Sigmoid colon (tissue), 6 donors: ENCODE measurements at regions not wholly inside any gene's neighbourhood (a gene's known extent, or its start where the extent isn't known, plus 50 kb on each side); places are given as distances from the start of the nearest gene placed in this dataset.

Experiments used
- DNase-seq: peaks from one replicate; pipeline ENCODE4 v3.0.0-alpha.2; 2019
- H3K27ac ChIP-seq, 4 donors: fragments of 200-600 bp; sonication (generic); one replicate each; pipeline ENCODE4 v1.5.1; 2016 to 2019; ENCODE audit warnings: mild to moderate bottlenecking in 1 of 4
- H3K27me3 ChIP-seq, 3 donors: fragments of 200-600 bp; sonication (generic); one replicate each; pipeline ENCODE4 v1.5.1; 2019; ENCODE audit warnings: mild to moderate bottlenecking in 1 of 3
- H3K36me3 ChIP-seq, 4 donors: fragments of 200-600 bp; sonication (generic); one replicate each; pipeline ENCODE4 v1.5.1; 2016 to 2019
- H3K4me1 ChIP-seq, 4 donors: fragments of 200-600 bp; sonication (generic); one replicate each; pipeline ENCODE4 v1.5.1; 2017 to 2019
- H3K4me3 ChIP-seq, 4 donors: fragments of 200-600 bp; sonication (generic); one replicate each; pipeline ENCODE4 v1.5.1; 2017 to 2019; ENCODE audit warnings: mild to moderate bottlenecking in 2 of 4, moderate library complexity in 1 of 4
- H3K9me3 ChIP-seq, 4 donors: fragments of 200-600 bp in 3 of 4; sonication (generic) in 3 of 4; one replicate each; pipeline versions ENCODE4 v1.5.1 to v1.6.1; 2013 to 2019
- CTCF ChIP-seq, 4 experiments: fragments of 450-650 bp in 3 of 4; fragments of 200-600 bp in 1 of 4; IDR thresholded peaks; one replicate each; pipeline ENCODE4 v1.5.1; 2016 to 2019; ENCODE audit warnings: antibody characterized with exemption in 4 of 4, mild to moderate bottlenecking in 3 of 4, moderate library complexity in 2 of 4
- EP300 ChIP-seq, 4 donors: sonication (generic); formaldehyde crosslinking; IDR thresholded peaks; one replicate each; pipeline ENCODE4 v1.6.1; 2017; ENCODE audit warnings: antibody characterized with exemption in 4 of 4
- POLR2A ChIP-seq, 2 donors: fragments of 450-650 bp; IDR thresholded peaks; one replicate each; pipeline ENCODE4 v1.6.1; 2016; ENCODE audit warnings: antibody characterized with exemption in 2 of 2, mild to moderate bottlenecking in 2 of 2, moderate library complexity in 2 of 2
- POLR2AphosphoS5 ChIP-seq, 4 donors: sonication (generic); formaldehyde crosslinking; IDR thresholded peaks; one replicate each; pipeline ENCODE4 v1.6.1; 2017; ENCODE audit warnings: antibody characterized with exemption in 4 of 4
- WGBS, 2 donors: extraction: QIAGEN DNeasy Blood & Tissue Kit; methylation state at CpG; one replicate each; pipeline ENCODE4 v1.1.7; 2013; 5-methylcytosine and 5-hydroxymethylcytosine counted together
- intact Hi-C: fragments of 100-400 bp; cut with DNase I; formaldehyde crosslinking; loops from one replicate; pipeline ENCODE4 v1.15.1; 2023
- donor health status: healthy with polysubstance abuse.
- donor health status: healthy.

GRCh38 chr14:38960946-38961531 lies 142.0 kb downstream of the SEC23A start:
- intact Hi-C loops, result no loop called here
- H3K27ac ChIP-seq, result no peak overlapping the region
- TF ChIP-seq EP300 (IDR thresholded peaks at IDR 0.05), result no peak
- TF ChIP-seq CTCF (IDR thresholded peaks at IDR 0.05), result no peak
- TF ChIP-seq POLR2A (IDR thresholded peaks at IDR 0.05), result no peak
- TF ChIP-seq POLR2AphosphoS5 (IDR thresholded peaks at IDR 0.05), result no peak
- H3K27me3 ChIP-seq, result no peaks in the 10 kb centered on the region
- H3K4me1 ChIP-seq, result no peaks in the 10 kb centered on the region
- no peak for DNase-seq
- H3K9me3 ChIP-seq, result no peaks in the 10 kb centered on the region
- WGBS, 2 donors, result 73 to 80% methylated on average over 1 of the region's 1 CpG
- no peaks in the 10 kb centered on the region for H3K36me3 ChIP-seq
- no peak overlapping the region for H3K4me3 ChIP-seq

GRCh38 chr14:38959021-38959420 lies 144.0 kb downstream of the SEC23A start:
- H3K36me3 ChIP-seq, result no peaks in the 10 kb centered on the region
- no peaks in the 10 kb centered on the region for H3K9me3 ChIP-seq
- no peaks in the 10 kb centered on the region for H3K27me3 ChIP-seq
- TF ChIP-seq POLR2AphosphoS5 (IDR thresholded peaks at IDR 0.05) (no peak), CTCF (IDR thresholded peaks at IDR 0.05) (no peak), POLR2A (IDR thresholded peaks at IDR 0.05) (no peak), EP300 (IDR thresholded peaks at IDR 0.05) (no peak)
- no peak for DNase-seq
- H3K4me1 ChIP-seq, result no peaks in the 10 kb centered on the region
- H3K27ac ChIP-seq, result no peak overlapping the region
- no peak overlapping the region for H3K4me3 ChIP-seq
- 81 to 89% methylated on average over 3 of the region's 3 CpGs for WGBS, 2 donors
- intact Hi-C loops, result no loop called here

- Histone ChIP-seq H3K4me1 (no peaks in the 10 kb centered on the region), H3K27me3 (no peaks in the 10 kb centered on the region), H3K4me3 (no peak overlapping the region), H3K27ac (no peak overlapping the region), H3K36me3 (no peaks in the 10 kb centered on the region), H3K9me3 (no peaks in the 10 kb centered on the region)
- TF ChIP-seq POLR2A (IDR thresholded peaks at IDR 0.05), result no peak
- no peak for TF ChIP-seq POLR2AphosphoS5 (IDR thresholded peaks at IDR 0.05)
- no peak for TF ChIP-seq EP300 (IDR thresholded peaks at IDR 0.05)
- WGBS, 2 donors, result 79 to 86% methylated on average over 3 of the region's 3 CpGs
- intact Hi-C loops, result no loop called here
- no peak for DNase-seq
Observed at GRCh38 chr14:38958589-38958988, 144.4 kb downstream of the SEC23A start.

- H3K36me3 ChIP-seq, result no peaks in the 10 kb centered on the region
- no peaks in the 10 kb centered on the region for H3K27me3 ChIP-seq
- no peaks in the 10 kb centered on the region for H3K9me3 ChIP-seq
- no peak for DNase-seq
- WGBS, 2 donors, result 45 to 58% methylated on average over 1 of the region's 1 CpG
- H3K4me3 ChIP-seq, result no peak overlapping the region
- no peak overlapping the region for H3K27ac ChIP-seq
- no peaks in the 10 kb centered on the region for H3K4me1 ChIP-seq
- no peak for TF ChIP-seq EP300 (IDR thresholded peaks at IDR 0.05)
- no peak for TF ChIP-seq POLR2A (IDR thresholded peaks at IDR 0.05)
- no peak for TF ChIP-seq POLR2AphosphoS5 (IDR thresholded peaks at IDR 0.05)
- TF ChIP-seq CTCF (IDR thresholded peaks at IDR 0.05), result no peak
- intact Hi-C loops, result no loop called here
Observed at GRCh38 chr14:38951451-38951850, 151.6 kb downstream of the SEC23A start.

GRCh38 chr14:38950676-38951075 lies 152.4 kb downstream of the SEC23A start:
- no peaks in the 10 kb centered on the region for H3K27me3 ChIP-seq
- intact Hi-C loops, result no loop called here
- TF ChIP-seq CTCF (IDR thresholded peaks at IDR 0.05) (no peak), POLR2A (IDR thresholded peaks at IDR 0.05) (no peak), POLR2AphosphoS5 (IDR thresholded peaks at IDR 0.05) (no peak), EP300 (IDR thresholded peaks at IDR 0.05) (no peak)

More at GRCh38 chr14:38950676-38951075, 152.4 kb downstream of the SEC23A start:
- 55 to 68% methylated on average over 4 of the region's 4 CpGs for WGBS, 2 donors
- Histone ChIP-seq H3K4me1 (no peaks in the 10 kb centered on the region), H3K9me3 (no peaks in the 10 kb centered on the region), H3K4me3 (no peak overlapping the region), H3K36me3 (no peaks in the 10 kb centered on the region), H3K27ac (no peak overlapping the region)
- no peak for DNase-seq
